Activated naive CD8-positive, alpha-beta T cell treated with anti-CD3 and anti-CD28 coated beads, Interleukin-2, amount 50 U/mL, for 24 hours (primary cell): ENCODE measurements at regions not wholly inside any gene's neighbourhood (a gene's known extent, or its start where the extent isn't known, plus 50 kb on each side); places are given as distances from the start of the nearest gene placed in this dataset.

Experiments used
- ATAC-seq: fragments of 150-1000 bp; cut with Tn5 transposase; one replicate; pipeline ENCODE4 v1.10.0; 2021
- DNase-seq: peaks from one replicate; pipeline ENCODE4 v3.0.0; 2021
- H3K27ac Mint-ChIP-seq: one replicate; pipeline ENCODE4 v1.8.0; 2021; ENCODE audit warnings: mild to moderate bottlenecking, mixed read lengths
- H3K27me3 Mint-ChIP-seq: one replicate; pipeline ENCODE4 v1.8.0; 2021; ENCODE audit warnings: mixed read lengths
- H3K36me3 Mint-ChIP-seq: one replicate; pipeline ENCODE4 v1.8.0; 2021; ENCODE audit warnings: low read depth, mixed read lengths
- H3K4me1 Mint-ChIP-seq: one replicate; pipeline ENCODE4 v1.8.0; 2021; ENCODE audit warnings: mixed read lengths
- H3K4me3 Mint-ChIP-seq: one replicate; pipeline ENCODE4 v1.8.0; 2021; ENCODE audit warnings: mild to moderate bottlenecking, moderate library complexity, mixed read lengths
- H3K9me3 Mint-ChIP-seq: one replicate; pipeline ENCODE4 v1.8.0; 2021; ENCODE audit warnings: mixed read lengths

- Mint-ChIP-seq H3K27ac (peak overlapping the region; percentile 98), H3K36me3 (no peaks in the 10 kb centered on the region), H3K9me3 (no peaks in the 10 kb centered on the region), H3K27me3 (no peaks in the 10 kb centered on the region), H3K4me3 (peak overlapping the region; percentile 76), H3K4me1 (peaks cover 70% of the 10 kb centered on the region)
- DNase-seq = peak; percentile 69
- ATAC-seq = peak; percentile 70
Observed at GRCh38 chr1:234722904-234723720, 113.1 kb upstream of the IRF2BP2 start.

DNA sequence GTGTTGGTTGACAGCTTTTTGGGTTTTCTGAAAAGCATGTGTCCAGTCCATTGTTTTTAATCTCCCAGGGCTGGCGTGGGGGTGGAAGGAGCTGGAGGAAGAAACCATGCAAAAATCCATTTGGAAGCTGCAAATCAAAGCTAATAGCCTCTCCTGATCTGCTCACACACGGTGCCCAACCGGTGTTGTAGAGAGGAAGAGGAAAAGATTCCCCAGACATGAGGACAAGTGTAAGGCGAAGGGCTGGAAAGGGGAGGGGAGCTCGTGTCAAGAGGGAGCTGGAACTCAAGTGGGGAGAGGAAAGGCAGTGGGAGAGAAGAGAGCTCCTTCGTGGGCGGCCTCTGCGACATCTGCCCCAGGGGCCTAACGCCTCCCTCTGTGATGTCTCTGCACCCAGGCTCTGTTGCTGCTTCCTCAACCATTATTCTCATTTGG is 112.3 kb upstream of the IRF2BP2 start:
- H3K4me1 Mint-ChIP-seq = peaks cover 64% of the 10 kb centered on the region
- no peaks in the 10 kb centered on the region for H3K36me3 Mint-ChIP-seq
- ATAC-seq = no peak
- peak overlapping the region; percentile 65 for H3K27ac Mint-ChIP-seq
- no peak overlapping the region for H3K4me3 Mint-ChIP-seq
- no peaks in the 10 kb centered on the region for H3K9me3 Mint-ChIP-seq
- no peaks in the 10 kb centered on the region for H3K27me3 Mint-ChIP-seq
- DNase-seq = no peak

DNA sequence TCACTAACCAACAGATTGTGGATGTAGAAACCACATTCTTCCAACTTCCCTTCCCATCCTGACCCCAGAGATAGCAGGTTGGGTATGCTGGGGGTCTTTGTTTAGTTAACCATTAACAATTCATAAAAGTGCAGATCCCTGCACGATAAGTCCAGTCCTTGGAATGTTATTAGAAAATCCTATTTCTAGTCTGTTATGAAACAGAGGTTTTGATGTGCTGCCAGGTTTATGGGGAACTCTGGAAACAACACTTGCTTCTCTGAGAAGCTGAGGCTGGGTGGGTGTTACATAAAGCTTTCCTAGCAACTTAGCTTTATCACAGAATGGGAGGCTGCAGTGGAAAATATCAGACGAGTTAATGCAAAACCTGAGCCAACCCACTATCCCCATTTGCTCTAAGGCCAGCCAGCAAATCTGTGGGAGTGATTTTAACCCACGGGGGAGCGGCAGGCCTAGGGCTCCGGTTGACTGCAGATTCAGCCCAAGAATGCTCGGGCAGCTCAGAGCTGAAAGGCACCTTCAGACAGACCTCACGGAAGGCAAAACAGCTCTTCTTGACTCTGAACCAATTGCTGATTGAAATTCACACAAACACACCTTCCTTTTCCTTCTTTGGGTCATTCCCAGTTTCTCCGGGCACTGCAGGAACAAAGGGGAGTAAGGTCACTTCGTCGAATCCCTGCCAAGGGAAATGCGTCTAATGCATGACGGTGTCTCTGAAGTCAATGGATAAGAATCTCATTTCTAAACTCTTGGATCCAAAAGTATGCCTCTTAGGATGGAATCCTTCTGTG is 111.7 kb upstream of the IRF2BP2 start:
- H3K4me3 Mint-ChIP-seq = no peak overlapping the region

GRCh38 chr1:234720709-234721441 is 110.9 kb upstream of the IRF2BP2 start:
- Mint-ChIP-seq H3K4me3 (no peak overlapping the region), H3K36me3 (no peaks in the 10 kb centered on the region), H3K4me1 (peaks cover 50% of the 10 kb centered on the region), H3K27ac (peak overlapping the region; percentile 50), H3K27me3 (no peaks in the 10 kb centered on the region), H3K9me3 (no peaks in the 10 kb centered on the region)
- ATAC-seq = no peak
- no peak for DNase-seq

More for the DNA sequence above, 111.7 kb upstream of the IRF2BP2 start:
- no peak for ATAC-seq
- H3K9me3 Mint-ChIP-seq = no peaks in the 10 kb centered on the region
- no peaks in the 10 kb centered on the region for H3K27me3 Mint-ChIP-seq
- H3K27ac Mint-ChIP-seq = peak overlapping the region; percentile 65
- no peaks in the 10 kb centered on the region for H3K36me3 Mint-ChIP-seq
- DNase-seq = no peak
- H3K4me1 Mint-ChIP-seq = peaks cover 58% of the 10 kb centered on the region

DNA sequence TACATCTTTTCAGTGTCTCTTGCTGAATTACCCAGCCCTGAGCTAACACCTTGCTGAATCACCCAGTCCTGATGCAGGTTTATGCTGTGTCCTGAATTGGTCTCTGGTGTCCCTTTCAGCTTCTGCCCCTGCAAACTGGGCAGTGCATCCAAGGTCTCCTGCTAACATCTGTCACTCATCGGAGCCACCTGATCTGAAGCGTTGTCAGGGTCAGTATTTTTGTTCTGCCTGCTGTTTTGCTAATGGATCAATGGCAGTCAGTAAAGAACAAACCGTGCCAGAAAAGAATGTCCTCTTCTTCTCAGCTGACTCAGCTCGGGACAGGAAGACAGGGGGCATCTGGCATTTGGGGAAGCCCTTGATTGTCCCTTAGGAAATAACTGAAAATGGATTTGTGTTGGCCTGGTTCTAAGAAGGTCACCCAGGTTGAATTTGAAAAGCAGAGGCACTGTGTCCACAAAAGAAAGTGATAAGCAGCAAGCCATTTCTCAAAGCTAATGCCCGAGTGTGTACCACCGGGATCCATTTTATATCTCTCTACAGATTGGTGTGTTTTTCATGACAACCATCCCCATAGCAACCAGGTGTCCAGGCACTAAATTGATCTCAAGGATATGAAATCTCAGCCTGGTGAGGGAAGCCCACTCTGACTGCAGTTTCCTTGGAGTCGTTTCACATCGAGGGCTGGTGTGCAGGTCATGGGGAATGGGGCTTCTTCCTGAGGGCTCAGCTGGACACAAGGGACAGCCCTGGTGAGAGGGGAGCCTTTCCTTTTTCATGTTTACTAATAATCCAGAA is 109.7 kb upstream of the IRF2BP2 start:
- Mint-ChIP-seq H3K27me3 (no peaks in the 10 kb centered on the region), H3K27ac (no peak overlapping the region), H3K36me3 (no peaks in the 10 kb centered on the region), H3K4me1 (peaks cover 37% of the 10 kb centered on the region), H3K4me3 (no peak overlapping the region), H3K9me3 (no peaks in the 10 kb centered on the region)
- no peak for DNase-seq
- no peak for ATAC-seq

GRCh38 chr1:234718496-234719453 is 108.8 kb upstream of the IRF2BP2 start:
- Mint-ChIP-seq H3K36me3 (no peaks in the 10 kb centered on the region), H3K27ac (no peak overlapping the region), H3K4me1 (peaks cover 29% of the 10 kb centered on the region), H3K9me3 (no peaks in the 10 kb centered on the region), H3K27me3 (no peaks in the 10 kb centered on the region), H3K4me3 (no peak overlapping the region)
- ATAC-seq (no peak), DNase-seq (no peak)

DNA sequence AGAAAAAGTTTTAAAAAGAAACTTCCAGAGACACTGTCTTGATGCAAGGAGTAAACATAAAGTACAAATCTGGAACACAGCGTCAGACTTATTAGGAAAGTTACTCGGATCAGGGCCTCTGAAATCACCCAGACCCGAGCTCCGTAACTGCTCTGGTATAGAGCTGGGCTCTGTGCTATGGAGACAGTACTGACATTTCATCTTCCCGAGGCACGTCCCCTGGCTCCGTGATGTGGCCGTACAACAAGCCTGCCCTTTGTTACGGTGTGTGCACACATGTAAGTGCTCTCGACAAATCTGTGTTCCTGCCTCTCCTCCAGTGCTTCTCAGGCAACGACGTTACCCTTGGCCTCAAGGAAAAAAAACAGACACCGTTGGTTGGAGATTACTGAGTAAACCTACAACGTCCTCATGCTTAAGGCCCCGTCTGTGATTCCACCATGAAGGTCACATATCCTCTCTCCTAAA is 107.0 kb upstream of the IRF2BP2 start:
- Mint-ChIP-seq H3K9me3 (no peaks in the 10 kb centered on the region), H3K4me3 (no peak overlapping the region), H3K27ac (no peak overlapping the region), H3K27me3 (no peaks in the 10 kb centered on the region), H3K4me1 (peaks cover 10% of the 10 kb centered on the region), H3K36me3 (no peaks in the 10 kb centered on the region)
- DNase-seq = no peak
- ATAC-seq = no peak

DNA sequence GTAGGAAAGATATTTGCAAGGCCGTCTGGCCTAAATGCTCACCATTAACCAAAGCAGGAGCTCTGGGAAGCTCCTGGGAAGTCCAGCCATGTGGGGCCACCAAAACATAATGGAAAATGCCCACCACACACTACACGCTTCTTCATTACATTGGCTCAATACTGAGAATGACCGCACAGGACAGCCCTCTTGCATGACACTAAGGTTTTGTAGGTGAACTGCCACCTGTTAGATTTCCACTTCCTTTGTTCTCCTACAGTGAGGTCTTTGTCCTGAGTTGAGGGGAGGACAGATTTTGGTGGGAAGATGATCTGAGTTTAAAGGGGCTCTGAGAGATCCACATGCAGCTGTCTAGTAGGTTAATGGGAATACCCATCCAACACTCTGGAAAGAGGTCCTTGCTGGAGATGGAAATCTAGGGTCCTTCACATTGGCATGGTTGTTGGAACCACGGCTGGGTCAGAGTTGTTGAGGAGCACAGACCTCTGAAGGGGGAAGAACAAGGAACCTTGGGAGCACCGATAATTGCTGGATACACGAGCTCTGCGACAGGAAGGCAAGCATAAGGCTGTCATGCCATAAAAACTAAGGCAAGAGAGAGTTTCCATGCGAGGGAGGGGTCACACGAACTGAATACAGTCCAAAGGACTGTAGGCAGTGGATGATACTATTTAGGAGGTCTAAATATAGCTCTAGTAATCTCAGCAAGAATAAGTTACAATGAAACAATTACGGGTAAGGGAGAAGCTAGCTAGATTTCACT is 105.5 kb upstream of the IRF2BP2 start:
- no peaks in the 10 kb centered on the region for H3K9me3 Mint-ChIP-seq
- no peak overlapping the region for H3K4me3 Mint-ChIP-seq
- DNase-seq (no peak), ATAC-seq (no peak)
- H3K27ac Mint-ChIP-seq = no peak overlapping the region
- H3K4me1 Mint-ChIP-seq = no peaks in the 10 kb centered on the region
- no peaks in the 10 kb centered on the region for H3K36me3 Mint-ChIP-seq
- H3K27me3 Mint-ChIP-seq = no peaks in the 10 kb centered on the region

- no peak for DNase-seq
- H3K36me3 Mint-ChIP-seq = no peaks in the 10 kb centered on the region
- no peak overlapping the region for H3K27ac Mint-ChIP-seq
- H3K9me3 Mint-ChIP-seq = no peaks in the 10 kb centered on the region
- no peaks in the 10 kb centered on the region for H3K4me1 Mint-ChIP-seq
- H3K4me3 Mint-ChIP-seq = no peak overlapping the region
- ATAC-seq = no peak
- no peaks in the 10 kb centered on the region for H3K27me3 Mint-ChIP-seq
Observed at GRCh38 chr1:234713859-234714258, 103.9 kb upstream of the IRF2BP2 start.

GRCh38 chr1:234713440-234713839 is 103.5 kb upstream of the IRF2BP2 start:
- DNase-seq = no peak
- Mint-ChIP-seq H3K36me3 (no peaks in the 10 kb centered on the region), H3K4me1 (no peaks in the 10 kb centered on the region), H3K27me3 (no peaks in the 10 kb centered on the region), H3K27ac (no peak overlapping the region), H3K9me3 (no peaks in the 10 kb centered on the region), H3K4me3 (no peak overlapping the region)
- no peak for ATAC-seq

- Mint-ChIP-seq H3K27ac (no peak overlapping the region), H3K4me3 (no peak overlapping the region), H3K9me3 (no peaks in the 10 kb centered on the region), H3K4me1 (no peaks in the 10 kb centered on the region), H3K36me3 (no peaks in the 10 kb centered on the region), H3K27me3 (no peaks in the 10 kb centered on the region)
- no peak for ATAC-seq
- DNase-seq = no peak
Observed at GRCh38 chr1:234712891-234713305, 102.9 kb upstream of the IRF2BP2 start.

- Mint-ChIP-seq H3K9me3 (no peaks in the 10 kb centered on the region), H3K4me1 (no peaks in the 10 kb centered on the region), H3K27ac (no peak overlapping the region), H3K36me3 (no peaks in the 10 kb centered on the region), H3K27me3 (no peaks in the 10 kb centered on the region), H3K4me3 (no peak overlapping the region)
- DNase-seq (no peak), ATAC-seq (no peak)
Observed at GRCh38 chr1:234710936-234711724, 101.2 kb upstream of the IRF2BP2 start.
